ENCODE measurements at regions not wholly inside any gene's neighbourhood (a gene's known extent, or its start where the extent isn't known, plus 50 kb on each side); places are given as distances from the start of the nearest gene placed in this dataset.
A peak's percentile ranks its signal among the peaks of the same experiment; 100 is the strongest.

DNA sequence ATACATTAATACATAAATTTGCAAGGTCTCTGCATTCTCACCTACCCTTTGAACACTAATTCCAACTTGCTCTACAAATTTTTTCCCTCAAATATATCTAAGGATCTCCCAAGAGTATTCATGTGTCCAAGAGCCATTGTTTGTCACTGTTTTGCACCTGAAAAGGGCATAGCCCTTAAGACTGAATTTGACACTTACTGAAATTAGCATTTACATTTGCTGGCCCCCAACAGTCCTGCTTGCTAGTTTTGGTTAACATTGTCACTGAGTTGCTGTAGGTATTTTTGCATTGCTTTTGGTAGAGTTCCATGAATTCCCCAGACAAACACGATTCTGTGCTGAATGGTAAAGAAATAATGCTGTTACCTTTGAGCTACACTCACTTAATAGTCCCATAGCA lies 57.3 kb downstream of the KCNA4 start:
- no peak for DNase-seq

DNA sequence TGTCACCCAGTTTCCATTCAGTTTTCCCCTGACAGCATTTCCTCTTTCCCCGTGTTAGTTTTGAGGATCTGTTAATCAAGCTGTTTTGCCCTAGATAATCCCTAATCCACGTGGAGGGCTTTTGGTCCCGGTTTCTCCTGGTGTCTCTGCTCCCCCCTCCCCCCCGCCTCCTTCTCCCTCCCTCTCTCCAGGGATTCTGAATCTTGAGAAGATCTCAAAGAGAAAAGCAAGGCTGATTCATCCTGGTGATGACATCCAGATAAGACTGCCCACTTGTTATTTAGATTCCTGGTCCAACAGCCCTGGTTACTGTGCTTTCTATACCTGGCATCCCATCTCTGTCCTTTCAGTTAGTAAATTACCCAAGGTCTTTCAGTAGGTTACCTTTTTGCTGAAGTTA lies 59.4 kb downstream of the KCNA4 start:
- no peak for DNase-seq

DNA sequence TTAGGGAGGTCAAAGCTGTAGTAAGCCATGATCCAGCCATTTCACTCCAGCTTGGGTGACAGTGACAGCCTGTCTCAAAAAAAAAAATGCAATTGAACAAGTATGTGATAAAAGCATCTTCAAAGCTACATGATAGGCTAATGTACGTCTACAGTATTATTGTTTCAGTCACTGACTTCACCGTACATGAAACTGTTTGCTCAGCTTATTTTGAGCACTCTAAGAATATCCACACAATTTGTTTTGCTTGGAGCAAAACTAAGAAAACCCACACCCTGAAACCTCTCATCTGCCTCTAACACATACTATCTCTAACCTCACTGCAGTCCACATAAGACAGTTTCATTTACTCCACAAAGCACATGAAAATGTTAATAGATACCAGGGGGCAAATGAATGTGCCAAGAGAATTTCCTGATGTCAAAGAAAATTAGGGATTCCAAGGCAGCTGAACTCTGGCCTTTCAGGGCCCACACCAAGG lies 60.7 kb downstream of the KCNA4 start:
- no peak for DNase-seq

DNA sequence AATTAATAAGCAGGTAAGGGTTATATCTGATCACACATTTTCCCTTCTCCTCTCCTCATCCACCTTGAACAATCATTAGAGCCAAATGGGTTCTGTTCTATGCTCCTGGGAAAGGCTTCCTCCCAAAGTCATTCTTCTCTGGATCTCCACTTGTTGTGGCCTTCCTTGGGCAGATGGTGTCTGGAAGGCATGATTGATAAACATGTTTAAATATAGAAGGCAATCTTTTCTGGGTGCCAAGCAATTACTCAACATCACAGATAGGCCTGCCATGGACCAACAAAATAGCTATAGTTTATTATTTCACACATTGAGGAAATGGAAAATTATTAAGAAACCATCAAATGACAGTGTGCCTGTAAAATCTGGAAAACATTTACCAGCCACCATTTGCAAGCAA lies 73.5 kb downstream of the KCNA4 start:
- no peak for DNase-seq

DNA sequence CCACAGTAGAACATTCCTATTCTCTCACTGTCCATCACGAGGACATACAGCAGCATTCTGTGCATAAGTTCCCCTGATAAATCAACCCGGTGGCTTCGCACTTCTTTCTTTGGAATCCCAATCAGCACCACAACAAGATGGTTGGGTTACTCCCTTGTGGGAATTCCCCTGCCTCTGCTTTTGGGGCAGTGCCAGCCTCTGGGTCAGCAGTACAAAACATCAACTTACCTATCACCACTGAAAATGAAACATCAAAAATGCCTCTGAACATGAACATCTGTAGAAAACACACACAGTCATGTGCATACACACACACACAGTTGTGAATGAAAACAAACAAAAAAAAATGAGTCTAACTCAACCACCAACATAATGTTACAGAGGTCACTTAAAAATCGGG lies 79.3 kb downstream of the KCNA4 start:
- DNase-seq: no peak

DNA sequence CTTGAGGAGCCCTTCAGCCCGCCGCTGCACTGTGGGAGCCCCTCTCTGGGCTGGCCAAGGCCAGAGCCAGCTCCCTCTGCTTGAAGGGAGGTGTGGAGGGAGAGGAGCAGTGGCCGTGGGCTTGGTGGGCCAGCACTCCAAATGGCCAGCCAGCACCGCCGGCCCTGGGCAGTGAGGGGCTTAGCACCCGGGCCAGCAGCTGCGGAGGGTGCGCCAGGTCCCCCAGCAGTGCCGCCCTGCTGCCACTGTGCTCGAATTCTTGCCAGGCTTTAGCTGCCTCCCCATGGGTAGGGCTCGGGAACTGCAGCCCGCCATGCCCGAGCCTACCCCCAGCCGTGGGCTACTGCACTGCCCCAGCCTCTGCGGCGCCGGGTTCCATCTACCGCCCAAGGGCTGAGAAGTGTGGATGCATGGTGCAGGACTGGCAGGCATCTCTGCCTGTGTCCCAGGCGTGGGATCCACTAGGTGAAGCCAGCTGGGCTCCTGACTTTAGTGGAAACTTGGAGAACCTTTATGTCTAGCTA lies 82.7 kb downstream of the KCNA4 start:
- no peak for DNase-seq

DNA sequence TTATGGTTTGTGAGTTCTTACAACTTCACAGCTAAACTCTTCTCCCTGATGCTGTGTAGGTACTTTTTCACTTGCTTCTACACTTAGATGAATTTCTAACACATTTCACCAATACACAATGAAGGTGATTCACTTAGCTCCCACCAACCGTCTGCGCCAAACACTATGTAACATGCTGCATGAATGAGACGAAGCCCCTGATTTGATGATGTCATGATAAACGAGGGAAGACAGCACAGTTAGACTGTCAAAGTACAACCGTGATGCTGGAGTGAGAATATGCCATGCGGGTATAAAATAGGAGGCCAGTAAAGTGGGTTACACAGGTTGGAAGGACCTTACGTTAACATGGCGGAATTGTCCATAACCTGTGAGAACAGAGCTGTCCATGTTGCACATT lies 100.8 kb downstream of the KCNA4 start:
- no peak for DNase-seq

DNA sequence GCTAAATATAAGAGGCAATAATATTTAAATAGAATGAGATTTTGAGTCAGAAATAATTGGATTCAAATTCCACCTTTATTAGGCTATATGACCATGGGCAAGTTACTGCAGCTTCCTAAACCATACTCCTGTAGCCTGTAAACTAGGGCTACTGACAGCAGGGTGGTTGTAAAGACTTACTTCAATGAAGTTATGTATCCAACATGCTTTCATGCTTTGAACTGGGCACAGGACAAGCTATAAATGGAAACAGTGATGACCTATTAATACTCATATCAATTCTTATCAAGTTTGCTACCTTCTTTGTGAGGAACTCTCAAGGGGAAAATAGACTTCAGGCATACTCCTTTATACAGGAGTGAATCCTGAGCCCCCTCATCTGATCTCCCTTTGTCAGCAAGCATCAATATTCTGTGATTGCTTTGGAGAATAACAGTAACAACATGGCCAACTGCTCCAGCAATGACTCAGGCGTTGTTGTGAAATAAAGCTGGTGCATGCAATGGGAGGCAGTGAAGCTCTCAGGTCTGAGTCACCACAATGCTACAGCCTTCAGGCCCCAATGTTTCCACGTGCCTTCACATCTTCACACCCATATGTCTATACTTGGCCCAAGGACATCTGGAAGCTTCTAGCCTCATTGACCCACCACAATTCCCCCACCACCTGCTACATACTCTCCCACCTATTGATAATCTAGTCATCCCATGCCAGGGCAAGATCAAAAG lies 102.5 kb downstream of the KCNA4 start:
- no peak for DNase-seq

DNA sequence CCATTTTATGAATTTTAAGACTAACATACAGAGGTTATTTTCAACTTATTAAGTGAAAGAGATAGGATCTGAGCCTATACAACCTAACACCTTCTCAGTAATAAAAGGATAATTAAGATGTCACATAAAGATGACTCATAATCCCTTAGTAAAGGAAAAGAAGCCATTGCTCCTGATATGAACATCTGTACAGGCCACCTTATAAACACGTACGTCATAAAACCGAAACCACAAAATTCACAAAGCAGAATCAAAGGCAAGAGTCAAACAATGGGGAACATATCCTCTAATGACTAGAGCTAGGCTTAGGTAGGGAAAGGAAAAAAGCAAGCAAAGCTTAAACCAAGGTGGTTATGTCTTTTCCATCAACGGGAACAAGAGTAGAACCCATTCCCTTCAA lies 103.5 kb downstream of the KCNA4 start:
- DNase-seq: no peak

DNA sequence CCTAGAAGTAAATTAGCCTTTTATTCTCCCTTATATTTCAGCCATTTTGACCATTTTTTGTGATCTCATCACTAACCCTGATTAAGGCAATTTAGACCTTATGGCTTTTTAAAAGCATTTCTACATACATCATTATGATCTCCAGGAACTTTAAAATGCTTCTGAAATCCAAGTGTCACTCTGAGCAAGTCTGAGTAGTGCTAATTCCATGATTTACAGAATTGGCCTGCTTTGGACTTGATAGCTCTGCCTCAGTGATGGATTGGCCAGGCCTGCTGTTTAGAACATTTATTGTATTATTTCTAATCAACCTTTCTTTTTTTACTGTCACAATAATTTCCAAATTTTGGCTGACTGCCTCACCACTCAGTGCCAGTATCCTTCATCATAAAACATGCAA lies 116.4 kb downstream of the KCNA4 start:
- DNase-seq: no peak

DNA sequence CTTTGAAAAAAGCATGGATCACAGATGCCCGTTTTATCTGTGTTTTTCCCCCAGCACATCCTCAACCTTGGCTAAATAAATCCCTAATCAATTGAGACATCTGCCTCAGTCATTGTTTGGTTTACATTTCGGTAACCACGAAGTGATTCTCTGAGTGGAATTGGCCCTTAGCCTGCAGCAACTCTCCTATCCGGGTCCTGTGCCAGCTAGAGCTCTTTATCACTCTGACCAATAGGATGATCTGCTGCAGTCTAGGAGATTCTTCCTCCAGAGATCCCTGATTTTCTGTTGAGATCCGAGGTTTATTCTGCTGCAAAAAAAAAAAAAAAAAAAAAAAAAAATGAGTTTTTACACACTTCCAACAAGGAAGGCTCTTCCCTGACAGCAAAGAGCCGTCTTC lies 137.3 kb downstream of the KCNA4 start:
- DNase-seq: no peak

DNA sequence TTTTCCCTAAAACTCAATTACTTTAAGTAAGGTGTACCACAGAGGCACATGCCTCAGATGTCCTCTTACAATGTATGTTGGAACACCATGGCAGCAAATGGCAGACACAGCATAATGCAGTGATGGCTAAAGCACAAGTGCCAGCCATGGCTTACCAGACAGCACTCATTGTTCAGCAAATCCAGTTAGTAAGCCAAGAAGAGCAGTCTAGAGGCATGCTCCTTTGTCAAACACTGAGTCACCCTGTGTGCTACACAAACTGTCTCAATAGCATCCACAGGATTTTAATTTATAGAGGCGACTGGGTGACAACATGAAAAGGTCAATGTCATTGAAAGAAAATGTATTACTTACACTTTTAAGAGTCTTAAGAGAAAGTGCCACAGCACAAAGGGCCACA lies 140.6 kb downstream of the KCNA4 start:
- DNase-seq: no peak

DNA sequence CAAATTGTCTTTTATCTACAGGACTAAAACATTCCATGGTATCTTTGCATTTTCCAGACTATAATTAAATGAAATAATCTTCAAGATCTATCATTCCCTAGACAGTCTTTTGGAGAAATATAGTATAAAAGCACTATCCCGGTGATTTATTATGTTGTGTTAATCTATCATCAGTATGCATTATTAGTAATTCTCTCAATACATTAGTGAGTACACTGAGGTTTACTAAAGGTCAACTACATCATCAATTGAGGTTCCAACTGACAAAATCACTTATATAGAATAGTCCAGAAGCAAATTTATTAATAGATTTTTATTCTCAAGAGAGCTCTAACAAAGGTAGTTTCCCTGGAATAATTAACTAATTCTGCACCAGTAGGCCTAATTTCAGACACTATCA lies 169.6 kb downstream of the KCNA4 start:
- no peak for DNase-seq

DNA sequence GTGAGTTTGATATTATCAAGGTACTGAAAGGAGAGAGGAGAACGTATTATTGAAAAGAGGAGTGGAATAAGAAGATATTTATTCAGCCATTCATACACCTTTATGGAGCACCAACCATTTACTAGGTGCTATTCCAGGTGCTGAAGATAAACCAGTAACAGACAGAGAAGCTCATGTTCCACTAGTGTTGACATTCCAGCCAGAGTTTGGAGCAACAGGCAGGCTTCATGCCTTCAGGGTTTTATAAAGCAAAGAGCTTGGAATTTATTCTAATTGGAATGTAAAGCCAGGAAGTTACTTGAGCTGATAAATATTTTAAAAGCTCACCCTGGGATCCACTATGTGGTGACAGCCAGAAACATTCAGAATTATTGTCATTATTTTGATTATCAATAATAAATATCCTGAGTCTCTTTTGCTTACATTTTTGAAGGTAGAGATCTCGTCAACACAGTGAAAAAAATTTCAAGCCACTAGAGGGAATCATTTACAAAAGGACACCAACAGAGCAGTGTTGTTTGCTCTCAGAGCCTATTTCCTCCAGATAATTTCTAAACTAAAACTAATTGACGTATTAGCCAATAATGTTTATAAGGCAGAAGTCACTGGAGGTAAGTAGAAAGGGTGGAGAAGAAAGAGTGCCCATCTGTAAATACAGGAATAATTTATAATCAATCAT lies 172.0 kb downstream of the KCNA4 start:
- no peak for DNase-seq

DNA sequence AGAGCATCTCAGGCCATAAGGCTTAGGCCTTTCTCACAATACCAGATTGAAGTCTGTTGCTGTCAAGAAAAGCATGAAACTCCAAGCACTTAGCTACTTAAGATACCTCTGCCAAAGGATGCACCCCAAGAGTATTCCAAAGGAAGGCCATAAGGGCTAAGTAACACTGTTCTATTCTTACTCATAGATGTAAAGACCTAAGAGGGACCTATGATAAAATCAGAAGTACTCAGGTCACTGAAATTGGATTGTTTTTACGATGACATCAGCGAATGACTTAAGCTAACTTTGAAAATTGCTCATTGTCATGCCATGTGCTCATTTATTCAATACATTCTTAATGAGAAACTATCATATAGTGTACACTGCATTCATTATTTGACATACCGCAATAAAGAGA lies 172.8 kb downstream of the KCNA4 start:
- DNase-seq: no peak

DNA sequence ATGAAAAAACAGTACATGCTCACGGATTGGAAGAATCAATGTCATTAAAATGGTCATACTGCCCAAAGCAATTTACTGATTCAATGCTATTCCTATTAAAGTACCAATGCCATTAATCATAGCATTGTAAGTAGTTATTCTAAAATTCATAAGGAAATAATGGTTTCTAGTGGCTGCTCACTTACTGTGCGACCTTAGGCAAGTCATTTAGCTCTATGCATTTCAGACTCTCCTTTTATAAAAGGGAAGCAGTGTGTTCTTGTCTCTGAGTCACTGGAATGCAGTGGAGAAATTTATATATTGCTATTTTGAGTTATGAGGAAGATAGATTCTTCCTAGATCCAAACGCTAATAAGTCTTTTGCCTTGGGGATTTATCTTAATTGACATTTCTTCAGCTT lies 174.8 kb downstream of the KCNA4 start:
- DNase-seq: no peak

DNA sequence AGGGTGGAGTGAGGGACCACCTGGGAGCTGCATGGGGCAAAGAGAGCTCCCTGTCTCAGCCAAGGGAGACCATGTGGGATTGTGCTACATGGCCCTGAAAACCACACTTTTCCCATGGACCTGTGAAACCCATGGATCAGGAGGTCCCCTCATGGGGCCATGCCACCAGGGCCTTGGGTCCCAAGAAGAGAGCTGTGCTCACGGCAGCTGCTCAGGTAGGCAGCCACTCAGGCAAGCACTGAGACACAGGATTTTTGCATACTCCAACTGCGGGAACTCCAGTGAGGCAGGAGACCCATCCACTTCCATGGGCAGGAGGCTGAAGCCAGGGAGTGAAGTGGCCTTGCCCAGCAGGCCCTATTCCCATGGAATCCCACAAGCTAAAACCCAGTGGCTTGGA lies 190.0 kb downstream of the KCNA4 start:
- no peak for DNase-seq

DNA sequence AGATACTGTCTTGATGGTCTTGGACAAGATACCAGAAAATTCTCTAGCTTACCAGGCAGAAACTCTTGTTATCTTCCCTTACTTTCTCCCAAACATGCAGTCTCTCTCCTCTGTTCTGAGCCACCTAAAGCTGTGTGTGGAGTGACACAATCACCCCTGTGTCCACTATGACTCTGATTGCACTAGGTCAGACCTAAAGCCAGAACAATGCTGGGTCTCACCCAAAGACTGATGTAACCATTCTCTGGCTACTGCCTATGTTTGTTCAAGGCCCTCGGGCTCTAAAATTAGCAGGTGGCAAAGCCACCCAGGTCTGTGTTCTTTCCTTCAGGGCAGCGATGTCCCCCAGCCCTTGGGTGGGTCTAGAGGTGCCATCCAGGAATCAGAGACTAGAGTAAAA lies 200.5 kb downstream of the KCNA4 start:
- no peak for DNase-seq

DNA sequence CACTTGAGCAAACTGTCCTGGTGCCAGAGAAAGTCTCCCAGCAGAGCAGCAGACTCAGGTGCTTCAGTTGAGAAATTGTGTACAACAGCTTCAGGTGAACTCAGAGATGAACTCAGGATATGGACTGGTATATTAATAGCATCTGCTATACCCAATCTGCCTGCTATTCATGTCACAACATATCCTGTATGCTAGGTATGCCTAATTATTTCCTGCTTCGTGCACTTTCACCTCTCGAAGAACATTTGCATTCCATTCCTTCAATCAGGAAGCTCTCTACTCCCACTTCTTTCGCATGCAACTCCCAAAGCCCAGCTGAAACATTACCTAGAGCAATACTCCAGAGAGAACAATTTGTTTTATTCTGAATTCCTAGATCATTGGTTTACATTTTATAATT lies 207.7 kb downstream of the KCNA4 start:
- DNase-seq: no peak

DNA sequence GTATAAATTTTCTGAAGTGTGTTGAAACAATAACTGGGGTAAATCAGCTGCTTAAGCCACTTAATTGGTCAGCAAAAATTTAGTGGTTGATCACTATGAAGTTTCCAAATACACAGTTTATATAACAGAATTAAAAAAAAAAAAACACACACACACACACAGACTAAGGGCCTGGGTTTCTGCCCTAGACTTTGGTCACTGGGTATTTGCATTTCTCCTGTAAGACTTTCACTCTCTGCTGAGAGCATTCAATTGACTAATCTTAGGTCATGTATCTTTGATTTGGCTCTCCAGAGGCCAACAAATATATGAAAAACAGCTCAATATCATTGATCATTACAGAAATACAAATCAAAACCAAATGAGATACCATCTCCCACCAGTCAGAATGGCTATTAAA lies 214.3 kb downstream of the KCNA4 start:
- DNase-seq: no peak

DNA sequence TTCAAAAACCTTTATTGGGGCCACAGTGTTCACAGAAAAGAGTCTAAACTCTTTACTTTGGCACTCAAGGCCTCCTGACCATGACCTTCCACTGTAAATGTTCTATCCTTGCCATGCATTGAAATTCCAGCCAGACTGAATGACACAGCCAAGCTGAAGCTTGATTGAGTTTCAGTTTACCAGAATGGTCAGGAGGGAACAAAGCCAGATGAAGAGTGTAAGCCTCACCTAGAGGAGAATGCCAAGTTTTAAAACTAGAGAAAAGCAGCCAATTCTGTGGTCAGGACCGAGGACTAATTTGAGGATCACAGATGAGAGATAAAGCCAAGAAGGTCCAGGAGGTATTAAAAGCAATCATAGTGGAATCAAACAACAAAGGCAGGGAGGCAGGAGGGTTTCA lies 215.3 kb downstream of the KCNA4 start:
- no peak for DNase-seq

DNA sequence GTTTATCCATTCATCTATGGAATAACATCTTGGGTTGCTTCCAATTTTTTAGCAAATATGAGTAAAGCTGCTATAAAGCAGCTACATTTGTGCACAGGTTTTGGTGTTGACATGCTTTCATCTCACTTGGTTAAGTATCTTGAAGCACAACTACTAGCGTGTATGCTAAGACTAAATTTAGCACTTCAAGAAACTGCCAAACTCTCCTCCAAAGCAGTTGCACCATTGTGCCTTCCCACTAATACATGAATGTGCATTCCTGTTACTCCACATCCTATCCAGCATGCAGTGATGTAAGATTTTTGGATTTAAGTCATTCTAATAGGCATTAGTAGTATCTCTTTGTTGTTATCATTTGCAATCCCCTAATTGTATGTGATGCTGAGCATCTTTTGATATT lies 230.7 kb downstream of the KCNA4 start:
- no peak for DNase-seq

DNA sequence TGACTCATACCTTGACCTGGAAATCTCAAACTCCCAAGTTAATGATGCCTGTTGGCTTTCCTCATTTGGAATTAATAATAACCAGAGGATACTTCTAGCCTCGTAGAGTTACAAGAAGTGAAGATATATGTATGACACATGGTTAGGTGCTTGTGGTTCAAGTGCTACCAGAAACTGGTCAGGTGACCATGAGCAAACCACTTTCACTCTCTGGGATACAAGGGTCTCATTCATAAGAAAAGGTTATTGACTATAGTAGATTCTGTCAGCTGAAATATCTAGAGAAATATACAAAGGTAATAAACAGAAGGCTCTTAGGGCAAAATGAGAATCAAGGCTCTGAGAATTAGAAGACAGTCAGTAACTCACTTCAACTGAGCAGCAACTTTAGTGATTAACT lies 233.3 kb downstream of the KCNA4 start:
- no peak for DNase-seq

DNA sequence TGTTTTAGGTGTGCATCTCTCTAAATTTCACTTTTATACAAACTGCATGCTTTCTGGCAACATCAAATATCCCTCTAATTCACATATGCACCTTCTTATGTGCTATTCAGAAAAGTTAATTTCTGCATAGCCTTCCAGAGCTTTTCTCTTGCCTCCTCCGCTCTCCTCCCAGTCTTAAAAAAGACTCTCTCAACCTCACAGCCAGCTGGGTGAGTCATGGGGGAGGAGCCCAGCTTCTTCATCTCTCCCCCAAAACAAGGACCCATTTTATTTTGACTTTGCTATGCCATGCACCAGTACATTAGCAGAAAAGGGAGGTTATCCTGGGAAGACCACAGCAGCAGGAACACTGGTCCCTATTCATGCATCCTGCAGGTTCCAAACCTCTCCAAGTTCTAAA lies 234.4 kb downstream of the KCNA4 start:
- DNase-seq: peak in 1 of 2 donors; percentile 50

DNA sequence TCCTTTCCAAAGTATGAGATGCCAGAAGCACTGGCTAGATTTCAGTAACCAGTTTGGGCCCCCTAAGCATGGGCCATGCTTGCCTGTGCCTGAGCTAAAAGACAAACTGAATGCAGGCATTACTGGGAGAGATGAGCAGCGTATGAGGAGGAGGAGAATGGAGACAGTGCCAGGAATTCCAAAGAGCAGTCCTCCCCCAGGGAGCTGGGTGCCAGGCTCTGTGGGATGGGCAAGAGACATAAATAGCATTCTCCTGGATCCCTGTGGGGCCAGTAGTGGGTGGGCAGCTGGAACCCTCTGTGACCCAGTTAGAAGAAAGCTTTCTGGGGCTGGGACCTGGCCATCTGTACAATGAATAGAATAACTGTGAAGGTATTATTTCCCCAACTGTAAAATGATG lies 235.6 kb downstream of the KCNA4 start:
- DNase-seq: no peak
